CD4-positive, alpha-beta memory T cell (primary cell): ENCODE measurements at regions not wholly inside any gene's neighbourhood (a gene's known extent, or its start where the extent isn't known, plus 50 kb on each side); places are given as distances from the start of the nearest gene placed in this dataset.
"Not testable (repeated sequence)": the region's sequence is repeated elsewhere in the genome, so short reads cannot be mapped to it uniquely, and the experiment has no call there.

Source experiments
- CTCF ChIA-PET: fragments of 350-600 bp; sonication (Branson Sonifier 250); formaldehyde crosslinking; loops from one replicate; lab custom pipeline; 2021; ENCODE audit warnings: inconsistent platforms; ENCODE audit not compliant: partially characterized antibody; lab: Charles Lee
- POLR2A ChIA-PET: fragments of 350-600 bp; sonication (Branson Sonifier 250); formaldehyde crosslinking; loops from one replicate; lab custom pipeline; 2021; ENCODE audit not compliant: partially characterized antibody; lab: Charles Lee
- DNase-seq, 5 donors: peaks; one replicate each; pipeline versions ENCODE4 v3.0.0 to v3.0.0-alpha.2; 2020 to 2022; ENCODE audit warnings: mixed read lengths in 1 of 5
- H3K27ac ChIP-seq: one replicate; pipeline ENCODE4 v1.7.0; 2013; ENCODE audit warnings: low read depth, low read length
- H3K27me3 ChIP-seq: 2 replicates; pipeline ENCODE4 v1.7.0; 2013; ENCODE audit warnings: mild to moderate bottlenecking, low read length, moderate library complexity; ENCODE audit not compliant: insufficient read depth
- H3K36me3 ChIP-seq: 2 replicates; pipeline ENCODE4 v1.7.0; 2013; ENCODE audit warnings: mild to moderate bottlenecking, low read length, moderate library complexity; ENCODE audit not compliant: insufficient read depth
- H3K4me1 ChIP-seq: 2 replicates; pipeline ENCODE4 v1.7.0; 2013; ENCODE audit warnings: mild to moderate bottlenecking, low read length, moderate library complexity; ENCODE audit not compliant: insufficient read depth
- H3K4me3 ChIP-seq, 2 donors: one replicate each; pipeline ENCODE4 v1.7.0; 2013; ENCODE audit warnings: low read length in 2 of 2, mild to moderate bottlenecking in 1 of 2
- H3K9me3 ChIP-seq, 2 donors: one replicate each; pipeline ENCODE4 v1.7.0; 2013; ENCODE audit warnings: low read length in 2 of 2, control low read depth in 1 of 2; ENCODE audit not compliant: control insufficient read depth in 1 of 2
- H3K27ac Mint-ChIP-seq, 7 donors: one replicate each; pipeline ENCODE4 v1.8.0; 2020 to 2021; ENCODE audit warnings: mixed read lengths in 7 of 7, mild to moderate bottlenecking in 6 of 7, inconsistent platforms in 3 of 7, moderate library complexity in 3 of 7
- H3K27me3 Mint-ChIP-seq, 2 donors: one replicate each; pipeline ENCODE4 v1.8.0; 2020 to 2021; ENCODE audit warnings: mixed read lengths in 2 of 2
- H3K36me3 Mint-ChIP-seq, 2 donors: one replicate each; pipeline ENCODE4 v1.8.0; 2020 to 2021; ENCODE audit warnings: mixed read lengths in 2 of 2, inconsistent platforms in 1 of 2, mild to moderate bottlenecking in 1 of 2
- H3K4me1 Mint-ChIP-seq, 4 donors: one replicate each; pipeline ENCODE4 v1.8.0; 2020 to 2021; ENCODE audit warnings: mixed read lengths in 4 of 4, mild to moderate bottlenecking in 1 of 4
- H3K4me3 Mint-ChIP-seq, 8 donors: one replicate each; pipeline ENCODE4 v1.8.0; 2020 to 2021; ENCODE audit warnings: mixed read lengths in 8 of 8, mild to moderate bottlenecking in 7 of 8, moderate library complexity in 6 of 8, inconsistent platforms in 3 of 8
- H3K9me3 Mint-ChIP-seq, 8 donors: one replicate each; pipeline ENCODE4 v1.8.0; 2020 to 2021; ENCODE audit warnings: mixed read lengths in 8 of 8, mild to moderate bottlenecking in 5 of 8, inconsistent platforms in 3 of 8, moderate library complexity in 1 of 8
- intact Hi-C: fragments of 100-400 bp; cut with micrococcal nuclease; formaldehyde crosslinking; loops from one replicate; pipeline ENCODE4 v1.15.1; 2023

- H3K36me3 Mint-ChIP-seq, result no peaks in the 10 kb centered on the region
These were observed 1707.8 kb downstream of the GRIK2 start for GRCh38 chr6:103101267-103101666.

GRCh38 chr6:103092414-103092813 lies 1698.9 kb downstream of the GRIK2 start:
- H3K27me3 ChIP-seq, intact Hi-C loops, H3K9me3 ChIP-seq, H3K4me3 Mint-ChIP-seq, H3K27me3 Mint-ChIP-seq, POLR2A ChIA-PET, H3K4me3 ChIP-seq, H3K27ac Mint-ChIP-seq, H3K36me3 ChIP-seq, H3K27ac ChIP-seq, H3K4me1 ChIP-seq, CTCF ChIA-PET, H3K4me1 Mint-ChIP-seq, H3K36me3 Mint-ChIP-seq, DNase-seq: not testable (repeated sequence)
- H3K9me3 Mint-ChIP-seq, result peaks cover under 1 to 13% (median 9%) of the 10 kb centered on the region in 8 donors

More at GRCh38 chr6:103101267-103101666, 1707.8 kb downstream of the GRIK2 start:
- Histone ChIP-seq H3K27ac (no peak overlapping the region), H3K4me1 (no peaks in the 10 kb centered on the region), H3K4me3 (no peak overlapping the region), H3K9me3 (no peaks in the 10 kb centered on the region), H3K27me3 (no peaks in the 10 kb centered on the region), H3K36me3 (no peaks in the 10 kb centered on the region)
- no peak for DNase-seq
- POLR2A ChIA-PET, result no interaction called here
- no peaks in the 10 kb centered on the region for H3K27me3 Mint-ChIP-seq
- H3K9me3 Mint-ChIP-seq, result peaks cover 2 to 25% (median 5%) of the 10 kb centered on the region in 8 donors
- no peaks in the 10 kb centered on the region for H3K4me1 Mint-ChIP-seq
- CTCF ChIA-PET, result no interaction called here
- no peak overlapping the region for H3K4me3 Mint-ChIP-seq
- intact Hi-C loops, result no loop called here
- H3K27ac Mint-ChIP-seq, result no peak overlapping the region

GRCh38 chr6:103085801-103086200 lies 1692.3 kb downstream of the GRIK2 start:
- Histone ChIP-seq H3K4me3 (no peak overlapping the region), H3K27me3 (no peaks in the 10 kb centered on the region), H3K27ac (no peak overlapping the region), H3K36me3 (no peaks in the 10 kb centered on the region), H3K4me1 (no peaks in the 10 kb centered on the region), H3K9me3 (no peaks in the 10 kb centered on the region)
- intact Hi-C loops, result no loop called here
- Mint-ChIP-seq H3K27ac (no peak overlapping the region), H3K27me3 (no peaks in the 10 kb centered on the region), H3K36me3 (no peaks in the 10 kb centered on the region), H3K4me1 (no peaks in the 10 kb centered on the region), H3K9me3 (peaks cover 0 to 6% (median 2%) of the 10 kb centered on the region in 8 donors), H3K4me3 (no peak overlapping the region)
- ChIA-PET POLR2A (no interaction called here), CTCF (no interaction called here)
- no peak for DNase-seq

- Histone ChIP-seq H3K27me3 (no peaks in the 10 kb centered on the region), H3K9me3 (no peaks in the 10 kb centered on the region), H3K27ac (no peak overlapping the region), H3K36me3 (no peaks in the 10 kb centered on the region), H3K4me3 (no peak overlapping the region), H3K4me1 (no peaks in the 10 kb centered on the region)
- Mint-ChIP-seq H3K27ac (no peak overlapping the region), H3K9me3 (peaks cover 0 to 9% (median 5%) of the 10 kb centered on the region in 8 donors), H3K27me3 (no peaks in the 10 kb centered on the region), H3K4me1 (no peaks in the 10 kb centered on the region), H3K4me3 (no peak overlapping the region), H3K36me3 (no peaks in the 10 kb centered on the region)
- DNase-seq, result no peak
- POLR2A ChIA-PET, result no interaction called here
- intact Hi-C loops, result no loop called here
- CTCF ChIA-PET, result no interaction called here
These were observed 1688.5 kb downstream of the GRIK2 start for GRCh38 chr6:103081876-103082630.

- no peak for DNase-seq
- no peaks in the 10 kb centered on the region for H3K9me3 ChIP-seq
- Mint-ChIP-seq H3K4me3 (no peak overlapping the region), H3K4me1 (no peaks in the 10 kb centered on the region), H3K27me3 (no peaks in the 10 kb centered on the region), H3K36me3 (no peaks in the 10 kb centered on the region), H3K27ac (no peak overlapping the region), H3K9me3 (peaks cover 0 to 10% (median 7%) of the 10 kb centered on the region in 8 donors)
- H3K4me3 ChIP-seq, result no peak overlapping the region
- CTCF ChIA-PET, result no interaction called here
- H3K4me1 ChIP-seq, result no peaks in the 10 kb centered on the region
- intact Hi-C loops, result no loop called here
- no peak overlapping the region for H3K27ac ChIP-seq
- POLR2A ChIA-PET, result no interaction called here
- H3K27me3 ChIP-seq, result no peaks in the 10 kb centered on the region
- H3K36me3 ChIP-seq, result no peaks in the 10 kb centered on the region
These were observed 1687.6 kb downstream of the GRIK2 start for GRCh38 chr6:103081126-103081525.

GRCh38 chr6:103080497-103080896 lies 1687.0 kb downstream of the GRIK2 start:
- no peak overlapping the region for H3K4me3 Mint-ChIP-seq
- H3K27ac ChIP-seq, result no peak overlapping the region
- H3K4me1 ChIP-seq, result no peaks in the 10 kb centered on the region
- POLR2A ChIA-PET, result no interaction called here
- intact Hi-C loops, result no loop called here
- no peaks in the 10 kb centered on the region for H3K27me3 Mint-ChIP-seq
- CTCF ChIA-PET, result no interaction called here
- H3K9me3 Mint-ChIP-seq, result peaks cover 0 to 10% (median 6%) of the 10 kb centered on the region in 8 donors
- no peaks in the 10 kb centered on the region for H3K36me3 Mint-ChIP-seq
- H3K27ac Mint-ChIP-seq, result no peak overlapping the region
- no peak overlapping the region for H3K4me3 ChIP-seq
- no peaks in the 10 kb centered on the region for H3K27me3 ChIP-seq
- H3K36me3 ChIP-seq, result no peaks in the 10 kb centered on the region
- no peaks in the 10 kb centered on the region for H3K9me3 ChIP-seq
- DNase-seq, result no peak
- no peaks in the 10 kb centered on the region for H3K4me1 Mint-ChIP-seq

GRCh38 chr6:103079867-103080266 lies 1686.4 kb downstream of the GRIK2 start:
- Histone ChIP-seq H3K27me3 (no peaks in the 10 kb centered on the region), H3K4me3 (no peak overlapping the region), H3K9me3 (no peaks in the 10 kb centered on the region), H3K27ac (no peak overlapping the region), H3K4me1 (no peaks in the 10 kb centered on the region), H3K36me3 (no peaks in the 10 kb centered on the region)
- intact Hi-C loops, result no loop called here
- CTCF ChIA-PET, result no interaction called here
- Mint-ChIP-seq H3K4me1 (no peaks in the 10 kb centered on the region), H3K27me3 (no peaks in the 10 kb centered on the region), H3K27ac (no peak overlapping the region), H3K9me3 (peaks cover 0 to 11% (median 6%) of the 10 kb centered on the region in 8 donors), H3K4me3 (no peak overlapping the region), H3K36me3 (no peaks in the 10 kb centered on the region)
- no peak for DNase-seq
- POLR2A ChIA-PET, result no interaction called here
